Large intestine (tissue), 3 donors: ENCODE measurements at regions not wholly inside any gene's neighbourhood (a gene's known extent, or its start where the extent isn't known, plus 50 kb on each side); places are given as distances from the start of the nearest gene placed in this dataset.

Experiments
- DNase-seq, 2 donors: peaks; one replicate each; pipeline versions ENCODE4 v3.0.0 to v3.0.0-alpha.2; 2013
- H3K27ac ChIP-seq: one replicate; pipeline ENCODE4 v1.5.1; 2013; ENCODE audit warnings: low read length
- H3K27me3 ChIP-seq: 2 replicates; pipeline ENCODE4 v1.6.1; 2013; ENCODE audit warnings: low read length; ENCODE audit not compliant: control insufficient read depth, insufficient read depth
- H3K36me3 ChIP-seq: 2 replicates; pipeline ENCODE4 v1.6.1; 2013; ENCODE audit warnings: low read length; ENCODE audit not compliant: control insufficient read depth, insufficient read depth
- H3K4me1 ChIP-seq: one replicate; pipeline ENCODE4 v1.6.1; 2013; ENCODE audit warnings: low read length; ENCODE audit not compliant: control insufficient read depth, insufficient read depth
- H3K4me3 ChIP-seq: one replicate; pipeline ENCODE4 v1.5.1; 2013; ENCODE audit warnings: low read length
- H3K9me3 ChIP-seq: one replicate; pipeline ENCODE4 v1.6.1; 2013; ENCODE audit warnings: mild to moderate bottlenecking, low read depth, low read length, moderate library complexity; ENCODE audit not compliant: control insufficient read depth
- WGBS: methylation state at CpG from one replicate; pipeline ENCODE4 v1.1.5; 2013; ENCODE audit warnings: low lambda C conversion rate; ENCODE audit not compliant: insufficient coverage; 5-methylcytosine and 5-hydroxymethylcytosine counted together

DNA sequence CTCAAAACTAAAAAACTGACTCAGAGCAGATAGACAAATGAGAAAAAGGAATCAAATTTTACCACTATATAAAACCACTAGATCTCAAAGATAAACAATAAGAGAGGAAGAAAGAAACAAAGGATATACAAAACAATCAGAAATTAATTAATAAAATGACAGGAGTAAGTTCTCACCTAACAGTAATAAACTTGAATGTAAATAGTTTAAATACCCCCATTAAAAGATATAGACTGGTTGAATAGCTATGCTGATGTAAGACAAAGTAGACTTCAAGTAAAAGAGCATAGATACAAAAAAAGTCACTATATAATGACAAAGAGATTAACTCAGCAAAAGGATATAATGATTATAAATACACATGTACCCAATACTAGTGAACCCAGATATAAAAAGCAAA is 72.3 kb upstream of the GNAZ start:
- no peaks in the 10 kb centered on the region for H3K36me3 ChIP-seq
- H3K27ac ChIP-seq, result no peak overlapping the region
- peaks cover 13% of the 10 kb centered on the region for H3K9me3 ChIP-seq
- no peak for DNase-seq
- H3K4me3 ChIP-seq, result no peak overlapping the region
- H3K4me1 ChIP-seq, result no peaks in the 10 kb centered on the region
- H3K27me3 ChIP-seq, result no peaks in the 10 kb centered on the region

DNA sequence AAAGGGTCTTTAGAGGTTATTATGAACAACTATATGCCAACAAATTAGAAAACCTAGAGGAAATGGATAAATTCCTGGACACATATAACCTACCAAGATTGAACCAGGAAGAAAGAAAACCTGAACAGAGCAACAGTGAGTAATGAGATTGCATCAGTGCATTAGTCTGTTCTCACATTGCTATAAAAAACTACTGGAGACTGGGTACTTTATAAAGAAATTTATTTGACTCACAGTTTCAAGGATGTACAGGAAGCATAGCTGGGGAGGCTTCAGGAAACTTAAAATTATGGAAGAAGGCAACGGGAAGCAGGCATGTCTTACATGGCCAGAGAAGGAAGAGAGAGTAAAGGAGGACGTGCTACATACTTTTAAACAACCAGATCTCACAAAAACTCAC is 70.8 kb upstream of the GNAZ start:
- H3K36me3 ChIP-seq, result no peaks in the 10 kb centered on the region
- no peak for DNase-seq
- no peak overlapping the region for H3K4me3 ChIP-seq
- H3K4me1 ChIP-seq, result no peaks in the 10 kb centered on the region
- H3K9me3 ChIP-seq, result peaks cover 13% of the 10 kb centered on the region
- WGBS, result 60% methylated on average over 2 of the region's 2 CpGs
- no peaks in the 10 kb centered on the region for H3K27me3 ChIP-seq
- H3K27ac ChIP-seq, result no peak overlapping the region

DNA sequence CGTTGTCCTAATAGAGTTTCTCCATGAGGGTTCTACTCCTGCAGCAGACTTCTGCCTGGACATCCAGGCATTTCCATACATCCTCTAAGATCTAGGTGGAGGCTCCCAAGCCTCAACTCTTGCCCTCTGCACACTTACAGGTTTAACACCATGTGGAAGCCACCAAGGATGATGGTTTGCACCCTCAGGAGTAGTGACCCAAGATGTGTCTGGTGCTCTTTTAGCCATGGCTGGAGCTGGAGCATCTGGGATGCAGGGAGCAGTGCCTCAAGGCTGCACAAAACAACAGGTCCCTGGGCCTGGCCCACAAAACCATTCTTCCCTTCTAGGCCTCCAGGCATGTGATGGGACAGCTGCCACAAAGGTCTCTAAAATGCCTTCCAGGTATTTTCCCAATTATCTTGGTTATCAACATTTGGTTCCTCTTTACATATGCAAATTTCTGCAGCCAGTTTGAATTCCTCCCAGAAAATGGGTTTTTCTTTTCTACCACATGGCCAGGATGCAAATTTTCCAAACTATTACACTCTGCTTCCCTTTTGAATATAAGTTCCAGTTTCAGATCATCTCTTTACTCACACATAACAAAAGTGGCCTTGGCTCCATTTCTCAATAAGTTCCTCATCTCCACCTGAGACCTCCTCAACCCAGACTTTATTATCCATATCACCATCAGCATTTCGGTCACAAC is 69.5 kb upstream of the GNAZ start:
- 60% methylated on average over 1 of the region's 2 CpGs for WGBS
- Histone ChIP-seq H3K27ac (no peak overlapping the region), H3K4me3 (no peak overlapping the region), H3K27me3 (no peaks in the 10 kb centered on the region), H3K9me3 (peaks cover 13% of the 10 kb centered on the region), H3K36me3 (no peaks in the 10 kb centered on the region), H3K4me1 (no peaks in the 10 kb centered on the region)
- no peak for DNase-seq

DNA sequence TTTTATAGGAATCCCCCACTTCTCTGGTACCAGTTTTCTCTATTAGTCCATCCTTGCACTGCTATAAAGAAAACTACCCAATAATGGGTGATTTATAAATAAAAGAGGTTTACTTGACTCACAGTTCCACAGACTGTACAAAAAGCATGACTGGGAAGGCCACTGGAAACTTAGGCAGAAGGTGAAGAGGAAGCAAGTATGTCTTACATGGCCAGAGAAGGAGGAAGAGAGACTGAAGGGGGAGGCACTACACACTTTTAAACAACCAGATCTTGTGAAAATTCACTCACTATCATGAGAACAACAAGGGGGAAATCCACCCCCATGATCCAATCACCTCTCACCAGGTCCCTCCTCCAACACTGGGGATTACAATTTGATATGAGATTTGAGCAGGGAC is 68.9 kb upstream of the GNAZ start:
- Histone ChIP-seq H3K27ac (no peak overlapping the region), H3K36me3 (no peaks in the 10 kb centered on the region), H3K4me3 (no peak overlapping the region), H3K27me3 (no peaks in the 10 kb centered on the region), H3K4me1 (no peaks in the 10 kb centered on the region), H3K9me3 (peaks cover 11% of the 10 kb centered on the region)
- no peak for DNase-seq

DNA sequence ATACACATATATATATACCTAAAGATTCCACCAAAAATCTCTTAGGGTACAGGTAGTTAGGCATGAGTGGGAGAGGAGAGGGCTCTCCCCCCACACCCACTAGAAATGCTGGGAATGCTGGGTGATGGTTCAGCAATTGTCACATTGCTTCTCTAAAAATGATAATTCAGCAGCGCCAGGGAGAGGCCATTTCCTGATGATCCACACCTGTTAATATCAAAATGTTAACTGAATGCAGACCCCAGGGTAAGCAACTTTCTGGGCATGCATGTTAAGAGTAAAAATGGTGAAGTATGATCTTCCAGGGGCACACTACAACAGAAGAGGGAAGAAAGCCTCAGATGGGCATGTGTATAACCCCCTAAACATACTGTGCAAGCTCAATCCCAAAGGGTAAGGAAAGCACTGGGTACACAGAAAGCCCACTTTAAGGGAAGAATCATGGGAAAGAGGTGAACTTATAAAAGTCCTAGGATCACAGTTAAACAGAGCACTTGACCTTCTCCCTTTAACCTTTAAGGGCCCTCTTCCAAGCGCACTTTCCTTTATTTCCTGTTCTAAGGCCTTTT is 67.6 kb upstream of the GNAZ start:
- peaks cover under 1% of the 10 kb centered on the region for H3K9me3 ChIP-seq
- H3K27me3 ChIP-seq, result no peaks in the 10 kb centered on the region
- H3K36me3 ChIP-seq, result no peaks in the 10 kb centered on the region
- DNase-seq, result no peak
- 100% methylated on average over 1 of the region's 2 CpGs for WGBS
- H3K4me3 ChIP-seq, result no peak overlapping the region
- no peaks in the 10 kb centered on the region for H3K4me1 ChIP-seq
- H3K27ac ChIP-seq, result no peak overlapping the region

- no peaks in the 10 kb centered on the region for H3K27me3 ChIP-seq
- DNase-seq, result no peak
- H3K4me1 ChIP-seq, result peaks cover 9% of the 10 kb centered on the region
- no peak overlapping the region for H3K4me3 ChIP-seq
- H3K9me3 ChIP-seq, result no peaks in the 10 kb centered on the region
- H3K27ac ChIP-seq, result no peak overlapping the region
- no CpG with 5 or more reads among the region's 1 CpG for WGBS
- no peaks in the 10 kb centered on the region for H3K36me3 ChIP-seq
Measured at GRCh38 chr22:23007823-23008222, 62.5 kb upstream of the GNAZ start.

GRCh38 chr22:23008896-23009295 is 61.4 kb upstream of the GNAZ start:
- peaks cover 9% of the 10 kb centered on the region for H3K4me1 ChIP-seq
- DNase-seq, result peak in 1 of 2 donors; percentile 17
- WGBS, result no CpG with 5 or more reads among the region's 2 CpGs
- no peaks in the 10 kb centered on the region for H3K36me3 ChIP-seq
- no peak overlapping the region for H3K4me3 ChIP-seq
- no peaks in the 10 kb centered on the region for H3K9me3 ChIP-seq
- H3K27me3 ChIP-seq, result no peaks in the 10 kb centered on the region
- H3K27ac ChIP-seq, result no peak overlapping the region
